NCI-H82 treated with DMSO at 0.1 percent for 48 hours (cell line): ENCODE measurements at regions not wholly inside any gene's neighbourhood (a gene's known extent, or its start where the extent isn't known, plus 50 kb on each side); places are given as distances from the start of the nearest gene placed in this dataset.
"Not testable (repeated sequence)": the region's sequence is repeated elsewhere in the genome, so short reads cannot be mapped to it uniquely, and the experiment has no call there.

Experiments used
- DNase-seq: peaks from one replicate; lab custom pipeline; 2025; ENCODE audit not compliant: unreplicated experiment; lab: John Stamatoyannopoulos, UW

GRCh38 chr12:89874146-89874545 is 165.5 kb upstream of the ATP2B1 start:
- no peak for DNase-seq

GRCh38 chr12:89873745-89874144 is 165.1 kb upstream of the ATP2B1 start:
- no peak for DNase-seq

GRCh38 chr12:89872922-89873630 is 164.4 kb upstream of the ATP2B1 start:
- no peak for DNase-seq

- no peak for DNase-seq
Measured at GRCh38 chr12:89870413-89871184, 162.0 kb upstream of the ATP2B1 start.

- DNase-seq = not testable (repeated sequence)
Measured at GRCh38 chr12:89867611-89868010, 159.0 kb upstream of the ATP2B1 start.

- DNase-seq = no peak
Measured at GRCh38 chr12:89864411-89864810, 155.8 kb upstream of the ATP2B1 start.

- no peak for DNase-seq
Measured at GRCh38 chr12:89863968-89864367, 155.3 kb upstream of the ATP2B1 start.

GRCh38 chr12:89863493-89863938 is 154.9 kb upstream of the ATP2B1 start:
- DNase-seq = no peak

- DNase-seq = no peak
Measured at GRCh38 chr12:89862511-89863445, 154.1 kb upstream of the ATP2B1 start.

- no peak for DNase-seq
Measured at GRCh38 chr12:89861086-89861485, 152.4 kb upstream of the ATP2B1 start.

- DNase-seq = no peak
Measured at GRCh38 chr12:89859508-89860220, 151.0 kb upstream of the ATP2B1 start.

- DNase-seq = no peak
Measured at GRCh38 chr12:89858718-89859117, 150.1 kb upstream of the ATP2B1 start.

GRCh38 chr12:89857652-89858274 is 149.1 kb upstream of the ATP2B1 start:
- DNase-seq = no peak

GRCh38 chr12:89856431-89856830 is 147.8 kb upstream of the ATP2B1 start:
- no peak for DNase-seq

- DNase-seq = no peak
Measured at GRCh38 chr12:89848732-89849131, 140.1 kb upstream of the ATP2B1 start.

GRCh38 chr12:89846473-89847055 is 137.9 kb upstream of the ATP2B1 start:
- no peak for DNase-seq

- no peak for DNase-seq
Measured at GRCh38 chr12:89845767-89846166, 137.1 kb upstream of the ATP2B1 start.

- DNase-seq = no peak
Measured at GRCh38 chr12:89845366-89845765, 136.7 kb upstream of the ATP2B1 start.

- no peak for DNase-seq
Measured at GRCh38 chr12:89844539-89844938, 135.9 kb upstream of the ATP2B1 start.
